ENCODE measurements at regions not wholly inside any gene's neighbourhood (a gene's known extent, or its start where the extent isn't known, plus 50 kb on each side); places are given as distances from the start of the nearest gene placed in this dataset.

GRCh38 chr1:104787866-104788510 is 1038.3 kb downstream of the AMY1C start:
- Histone ChIP-seq H3K27me3 (replicated peaks; ENCODE audit: control insufficient read depth, insufficient read depth, low read length) (no peaks in the 10 kb centered on the region), H3K4me3 (replicated peaks; ENCODE audit: low read depth, low read length) (no peak overlapping the region), H3K36me3 (ENCODE audit: control insufficient read depth, insufficient read depth, low read length) (no peaks in the 10 kb centered on the region)
- DNase-seq (ENCODE audit: extremely low read depth, insufficient read length), result no peak
- TF ChIP-seq CTCF (IDR thresholded peaks at IDR 0.05; ENCODE audit: insufficient read depth, low read length, poor library complexity, severe bottlenecking), result no peak

GRCh38 chr1:104791030-104791429 is 1041.3 kb downstream of the AMY1C start:
- DNase-seq (ENCODE audit: extremely low read depth, insufficient read length), result no peak
- no peak for TF ChIP-seq CTCF (IDR thresholded peaks at IDR 0.05; ENCODE audit: insufficient read depth, low read length, poor library complexity, severe bottlenecking)
- Histone ChIP-seq H3K27me3 (replicated peaks; ENCODE audit: control insufficient read depth, insufficient read depth, low read length) (no peaks in the 10 kb centered on the region), H3K4me3 (replicated peaks; ENCODE audit: low read depth, low read length) (no peak overlapping the region), H3K36me3 (ENCODE audit: control insufficient read depth, insufficient read depth, low read length) (no peaks in the 10 kb centered on the region)

GRCh38 chr1:104794035-104794434 is 1044.3 kb downstream of the AMY1C start:
- H3K27me3 ChIP-seq (replicated peaks; ENCODE audit: control insufficient read depth, insufficient read depth, low read length), result no peaks in the 10 kb centered on the region
- no peak for DNase-seq (ENCODE audit: extremely low read depth, insufficient read length)
- no peak overlapping the region for H3K4me3 ChIP-seq (replicated peaks; ENCODE audit: low read depth, low read length)
- no peak for TF ChIP-seq CTCF (IDR thresholded peaks at IDR 0.05; ENCODE audit: insufficient read depth, low read length, poor library complexity, severe bottlenecking)
- H3K36me3 ChIP-seq (ENCODE audit: control insufficient read depth, insufficient read depth, low read length), result no peaks in the 10 kb centered on the region

GRCh38 chr1:104795931-104796330 is 1046.2 kb downstream of the AMY1C start:
- no peak overlapping the region for H3K4me3 ChIP-seq (replicated peaks; ENCODE audit: low read depth, low read length)
- H3K27me3 ChIP-seq (replicated peaks; ENCODE audit: control insufficient read depth, insufficient read depth, low read length), result no peaks in the 10 kb centered on the region
- no peak for TF ChIP-seq CTCF (IDR thresholded peaks at IDR 0.05; ENCODE audit: insufficient read depth, low read length, poor library complexity, severe bottlenecking)
- DNase-seq (ENCODE audit: extremely low read depth, insufficient read length), result no peak
- no peaks in the 10 kb centered on the region for H3K36me3 ChIP-seq (ENCODE audit: control insufficient read depth, insufficient read depth, low read length)

GRCh38 chr1:104797982-104798381 is 1048.3 kb downstream of the AMY1C start:
- no peaks in the 10 kb centered on the region for H3K36me3 ChIP-seq (ENCODE audit: control insufficient read depth, insufficient read depth, low read length)
- H3K27me3 ChIP-seq (replicated peaks; ENCODE audit: control insufficient read depth, insufficient read depth, low read length), result no peaks in the 10 kb centered on the region
- no peak for TF ChIP-seq CTCF (IDR thresholded peaks at IDR 0.05; ENCODE audit: insufficient read depth, low read length, poor library complexity, severe bottlenecking)
- DNase-seq (ENCODE audit: extremely low read depth, insufficient read length), result no peak
- H3K4me3 ChIP-seq (replicated peaks; ENCODE audit: low read depth, low read length), result no peak overlapping the region

- Histone ChIP-seq H3K4me3 (replicated peaks; ENCODE audit: low read depth, low read length) (no peak overlapping the region), H3K27me3 (replicated peaks; ENCODE audit: control insufficient read depth, insufficient read depth, low read length) (no peaks in the 10 kb centered on the region), H3K36me3 (ENCODE audit: control insufficient read depth, insufficient read depth, low read length) (no peaks in the 10 kb centered on the region)
- TF ChIP-seq CTCF (IDR thresholded peaks at IDR 0.05; ENCODE audit: insufficient read depth, low read length, poor library complexity, severe bottlenecking), result no peak
- no peak for DNase-seq (ENCODE audit: extremely low read depth, insufficient read length)
These were observed 1051.6 kb downstream of the AMY1C start for GRCh38 chr1:104801344-104801743.
